B cell (primary cell): ENCODE measurements at regions not wholly inside any gene's neighbourhood (a gene's known extent, or its start where the extent isn't known, plus 50 kb on each side); places are given as distances from the start of the nearest gene placed in this dataset.

Experiments used
- ATAC-seq: fragments of 200-7000 bp; cut with Tn5 transposase; one replicate; pipeline ENCODE4 v1.10.0; 2021; ENCODE audit warnings: low read depth, mild to moderate bottlenecking, moderate number of reproducible peaks, moderate library complexity
- CTCF ChIA-PET: fragments of 350-600 bp; sonication (Branson Sonifier 250); formaldehyde crosslinking; loops from one replicate; lab custom pipeline; 2021; ENCODE audit warnings: antibody characterized with exemption, inconsistent platforms; lab: Charles Lee
- POLR2A ChIA-PET: fragments of 350-600 bp; sonication (Branson Sonifier 250); formaldehyde crosslinking; loops from one replicate; lab custom pipeline; 2021; ENCODE audit warnings: antibody characterized with exemption; lab: Charles Lee
- DNase-seq: peaks from one replicate; pipeline ENCODE4 v3.0.0; 2013
- H2AFZ ChIP-seq: 2 replicates; pipeline ENCODE4 v1.6.1; 2012; ENCODE audit warnings: mild to moderate bottlenecking, low read depth, low read length; ENCODE audit not compliant: insufficient read depth, poor library complexity, severe bottlenecking
- H3K27ac ChIP-seq, 2 donors: 1 replicate in 1 of 2; 2 replicates in 1 of 2; pipeline ENCODE4 v1.5.1; 2012 to 2013; ENCODE audit warnings: low read length in 2 of 2, mild to moderate bottlenecking in 2 of 2, moderate library complexity in 1 of 2
- H3K27me3 ChIP-seq, 4 experiments: fragments of 200-600 bp in 1 of 4; sonication (generic) in 1 of 4; replicated peaks in 1 of 4; 1 replicate in 2 of 4; 2 replicates in 2 of 4; pipeline versions ENCODE4 v1.6.1 to v1.7.0; 2013 to 2016; ENCODE audit warnings: low read length in 3 of 4, mild to moderate bottlenecking in 2 of 4, mixed read lengths in 1 of 4, moderate library complexity in 1 of 4; ENCODE audit not compliant: insufficient read depth in 4 of 4, control insufficient read depth in 3 of 4; ENCODE audit errors: control extremely low read depth in 1 of 4
- H3K36me3 ChIP-seq, 2 experiments: replicated peaks in 1 of 2; 1 replicate in 1 of 2; 2 replicates in 1 of 2; pipeline versions ENCODE4 v1.6.1 to v1.7.1; 2013; ENCODE audit warnings: low read length in 1 of 2; ENCODE audit not compliant: insufficient read depth in 2 of 2, control insufficient read depth in 1 of 2; ENCODE audit errors: control extremely low read depth in 1 of 2, extremely low read depth in 1 of 2
- H3K4me1 ChIP-seq, 2 donors: fragments of 200-600 bp in 1 of 2; sonication (generic) in 1 of 2; 1 replicate in 1 of 2; 2 replicates in 1 of 2; pipeline versions ENCODE4 v1.5.1 to v1.6.1; 2013 to 2017; ENCODE audit warnings: low read length in 2 of 2; ENCODE audit not compliant: control insufficient read depth in 2 of 2, insufficient read depth in 2 of 2
- H3K4me2 ChIP-seq: replicated peaks from 2 replicates; pipeline ENCODE3; 2012; ENCODE audit warnings: mild to moderate bottlenecking, low read depth, low read length; ENCODE audit not compliant: poor library complexity, severe bottlenecking
- H3K4me3 ChIP-seq, 5 experiments: fragments of 200-600 bp in 1 of 5; sonication (generic) in 1 of 5; 1 replicate in 3 of 5; 2 replicates in 2 of 5; pipeline versions ENCODE4 v1.5.1 to v1.7.0; 2011 to 2016; ENCODE audit warnings: low read length in 4 of 5, mild to moderate bottlenecking in 4 of 5, low read depth in 2 of 5, control low read depth in 1 of 5, moderate library complexity in 1 of 5; ENCODE audit not compliant: insufficient read depth in 1 of 5; ENCODE audit errors: control extremely low read depth in 1 of 5, extremely low read depth in 1 of 5
- H3K79me2 ChIP-seq: fragments of 200-600 bp; sonication (generic); one replicate; pipeline ENCODE4 v1.6.0; 2016; ENCODE audit warnings: low read length; ENCODE audit not compliant: control insufficient read depth, insufficient read depth
- H3K9ac ChIP-seq: fragments of 200-600 bp; sonication (generic); 2 replicates; pipeline ENCODE4 v1.6.1; 2017; ENCODE audit warnings: mild to moderate bottlenecking, low read length, moderate library complexity
- H3K9me3 ChIP-seq, 3 donors: one replicate each; pipeline versions ENCODE4 v1.6.1 to v1.7.1; 2013; ENCODE audit warnings: low read length in 2 of 3; ENCODE audit not compliant: control insufficient read depth in 2 of 3, insufficient read depth in 1 of 3; ENCODE audit errors: control extremely low read depth in 1 of 3
- H4K20me1 ChIP-seq: 2 replicates; pipeline ENCODE4 v1.6.0; 2012; ENCODE audit warnings: mild to moderate bottlenecking, low read length; ENCODE audit not compliant: insufficient read depth, control insufficient read depth, poor library complexity, severe bottlenecking
- H3K27ac Mint-ChIP-seq: one replicate; pipeline ENCODE4 v1.8.0; 2021; ENCODE audit warnings: mixed read lengths
- H3K27me3 Mint-ChIP-seq: one replicate; pipeline ENCODE4 v1.8.0; 2021; ENCODE audit warnings: mixed read lengths
- H3K4me1 Mint-ChIP-seq: one replicate; pipeline ENCODE4 v1.8.0; 2021; ENCODE audit warnings: mixed read lengths
- H3K4me3 Mint-ChIP-seq: one replicate; pipeline ENCODE4 v1.8.0; 2021; ENCODE audit warnings: mixed read lengths
- H3K9me3 Mint-ChIP-seq: one replicate; pipeline ENCODE4 v1.8.0; 2022; ENCODE audit warnings: mixed read lengths; ENCODE audit not compliant: insufficient read depth
- EZH2 ChIP-seq: IDR thresholded peaks from 2 replicates; pipeline ENCODE4 v1.6.1; 2012; ENCODE audit warnings: borderline replicate concordance, low read depth, mild to moderate bottlenecking, moderate library complexity, low read length; ENCODE audit not compliant: insufficient read depth, poor library complexity, severe bottlenecking
- WGBS: methylation state at CpG from one replicate; pipeline ENCODE4 v1.1.5; 2013; ENCODE audit warnings: missing lambda C conversion rate; ENCODE audit not compliant: insufficient coverage; 5-methylcytosine and 5-hydroxymethylcytosine counted together
- intact Hi-C: fragments of 100-400 bp; cut with micrococcal nuclease; formaldehyde crosslinking; loops from one replicate; pipeline ENCODE4 v1.10.0; 2022
- TF ChIP-seq, protein P1 (sequence below): fragments of 200-600 bp; IDR thresholded peaks from one replicate; pipeline ENCODE4 v1.8.0; 2022; ENCODE audit warnings: antibody characterized with exemption, mild to moderate bottlenecking

DNA sequence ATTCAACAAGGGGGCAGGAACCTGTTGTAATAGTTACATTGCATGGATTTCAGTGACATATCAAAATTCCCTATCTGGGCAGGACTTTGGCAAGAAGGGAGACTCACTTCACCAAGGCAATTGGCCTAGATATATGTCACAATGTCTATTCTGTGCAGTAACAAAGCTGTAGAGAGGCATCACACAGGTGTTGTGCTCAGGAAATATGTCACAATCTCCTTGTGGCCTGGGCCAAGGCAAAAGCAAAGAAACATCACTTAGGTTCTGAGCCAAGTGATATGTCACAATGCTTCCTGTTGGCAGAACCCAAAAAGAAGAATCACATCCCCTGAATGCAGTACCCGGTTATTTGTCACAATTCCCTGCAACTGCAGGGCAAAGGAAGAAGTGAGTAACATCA, 1020.9 kb upstream of the AMELY start:
- H3K27ac Mint-ChIP-seq = no peak overlapping the region
- ATAC-seq (no peak), DNase-seq (no peak)
- Histone ChIP-seq H3K9me3 (no peaks in the 10 kb centered on the region), H3K9ac (no peak overlapping the region), H3K4me2 (no peak overlapping the region), H3K27me3 (no peaks in the 10 kb centered on the region), H2AFZ (no peak overlapping the region), H3K27ac (no peak overlapping the region), H3K4me3 (no peak overlapping the region), H3K79me2 (no peaks in the 10 kb centered on the region), H3K4me1 (no peaks in the 10 kb centered on the region), H4K20me1 (no peaks in the 10 kb centered on the region), H3K36me3 (no peaks in the 10 kb centered on the region)
- ChIA-PET POLR2A (no interaction called here), CTCF (no interaction called here)
- no peaks in the 10 kb centered on the region for H3K27me3 Mint-ChIP-seq
- H3K4me1 Mint-ChIP-seq = no peaks in the 10 kb centered on the region
- 75% methylated on average over 1 of the region's 1 CpG for WGBS
- no peak overlapping the region for H3K4me3 Mint-ChIP-seq
- no peaks in the 10 kb centered on the region for H3K9me3 Mint-ChIP-seq
- intact Hi-C loops = no loop called here
- no peak for TF ChIP-seq EZH2
- TF ChIP-seq, protein P1, sequence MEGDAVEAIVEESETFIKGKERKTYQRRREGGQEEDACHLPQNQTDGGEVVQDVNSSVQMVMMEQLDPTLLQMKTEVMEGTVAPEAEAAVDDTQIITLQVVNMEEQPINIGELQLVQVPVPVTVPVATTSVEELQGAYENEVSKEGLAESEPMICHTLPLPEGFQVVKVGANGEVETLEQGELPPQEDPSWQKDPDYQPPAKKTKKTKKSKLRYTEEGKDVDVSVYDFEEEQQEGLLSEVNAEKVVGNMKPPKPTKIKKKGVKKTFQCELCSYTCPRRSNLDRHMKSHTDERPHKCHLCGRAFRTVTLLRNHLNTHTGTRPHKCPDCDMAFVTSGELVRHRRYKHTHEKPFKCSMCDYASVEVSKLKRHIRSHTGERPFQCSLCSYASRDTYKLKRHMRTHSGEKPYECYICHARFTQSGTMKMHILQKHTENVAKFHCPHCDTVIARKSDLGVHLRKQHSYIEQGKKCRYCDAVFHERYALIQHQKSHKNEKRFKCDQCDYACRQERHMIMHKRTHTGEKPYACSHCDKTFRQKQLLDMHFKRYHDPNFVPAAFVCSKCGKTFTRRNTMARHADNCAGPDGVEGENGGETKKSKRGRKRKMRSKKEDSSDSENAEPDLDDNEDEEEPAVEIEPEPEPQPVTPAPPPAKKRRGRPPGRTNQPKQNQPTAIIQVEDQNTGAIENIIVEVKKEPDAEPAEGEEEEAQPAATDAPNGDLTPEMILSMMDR = no peak

DNA sequence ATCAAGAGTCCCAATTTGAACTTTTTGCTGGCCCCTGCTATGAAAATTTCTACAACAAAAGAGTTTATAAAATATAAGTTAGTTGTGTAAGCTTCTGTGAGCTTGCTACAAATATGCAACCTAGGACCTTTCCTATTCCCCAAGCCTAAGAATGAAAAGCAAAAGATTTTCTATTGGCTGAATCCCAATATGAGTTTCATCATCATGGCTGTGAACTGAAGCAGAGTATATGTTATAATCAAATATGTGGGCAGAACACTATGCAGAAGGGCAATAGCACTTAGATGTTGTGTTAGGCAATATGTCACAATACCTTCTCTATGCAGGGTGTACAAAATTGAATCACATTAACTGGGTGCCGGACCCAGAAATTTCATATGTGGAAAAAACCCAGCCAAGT, 1018.3 kb upstream of the AMELY start:
- no peak overlapping the region for H3K4me3 Mint-ChIP-seq
- no CpG with 5 or more reads among the region's 1 CpG for WGBS
- intact Hi-C loops = no loop called here

More for the DNA sequence above, 1018.3 kb upstream of the AMELY start:
- Histone ChIP-seq H3K79me2 (no peaks in the 10 kb centered on the region), H3K27ac (no peak overlapping the region), H3K4me3 (no peak overlapping the region), H4K20me1 (no peaks in the 10 kb centered on the region), H3K9ac (no peak overlapping the region), H3K9me3 (no peaks in the 10 kb centered on the region), H2AFZ (no peak overlapping the region), H3K4me2 (no peak overlapping the region), H3K27me3 (no peaks in the 10 kb centered on the region), H3K36me3 (no peaks in the 10 kb centered on the region), H3K4me1 (no peaks in the 10 kb centered on the region)
- H3K9me3 Mint-ChIP-seq = no peaks in the 10 kb centered on the region
- POLR2A ChIA-PET = no interaction called here
- no peaks in the 10 kb centered on the region for H3K4me1 Mint-ChIP-seq
- no peak overlapping the region for H3K27ac Mint-ChIP-seq
- CTCF ChIA-PET = no interaction called here
- ATAC-seq (no peak), DNase-seq (no peak)
- TF ChIP-seq, protein P1 = no peak
- no peak for TF ChIP-seq EZH2
- H3K27me3 Mint-ChIP-seq = no peaks in the 10 kb centered on the region
